ENCODE measurements at regions not wholly inside any gene's neighbourhood (a gene's known extent, or its start where the extent isn't known, plus 50 kb on each side); places are given as distances from the start of the nearest gene placed in this dataset.

DNA sequence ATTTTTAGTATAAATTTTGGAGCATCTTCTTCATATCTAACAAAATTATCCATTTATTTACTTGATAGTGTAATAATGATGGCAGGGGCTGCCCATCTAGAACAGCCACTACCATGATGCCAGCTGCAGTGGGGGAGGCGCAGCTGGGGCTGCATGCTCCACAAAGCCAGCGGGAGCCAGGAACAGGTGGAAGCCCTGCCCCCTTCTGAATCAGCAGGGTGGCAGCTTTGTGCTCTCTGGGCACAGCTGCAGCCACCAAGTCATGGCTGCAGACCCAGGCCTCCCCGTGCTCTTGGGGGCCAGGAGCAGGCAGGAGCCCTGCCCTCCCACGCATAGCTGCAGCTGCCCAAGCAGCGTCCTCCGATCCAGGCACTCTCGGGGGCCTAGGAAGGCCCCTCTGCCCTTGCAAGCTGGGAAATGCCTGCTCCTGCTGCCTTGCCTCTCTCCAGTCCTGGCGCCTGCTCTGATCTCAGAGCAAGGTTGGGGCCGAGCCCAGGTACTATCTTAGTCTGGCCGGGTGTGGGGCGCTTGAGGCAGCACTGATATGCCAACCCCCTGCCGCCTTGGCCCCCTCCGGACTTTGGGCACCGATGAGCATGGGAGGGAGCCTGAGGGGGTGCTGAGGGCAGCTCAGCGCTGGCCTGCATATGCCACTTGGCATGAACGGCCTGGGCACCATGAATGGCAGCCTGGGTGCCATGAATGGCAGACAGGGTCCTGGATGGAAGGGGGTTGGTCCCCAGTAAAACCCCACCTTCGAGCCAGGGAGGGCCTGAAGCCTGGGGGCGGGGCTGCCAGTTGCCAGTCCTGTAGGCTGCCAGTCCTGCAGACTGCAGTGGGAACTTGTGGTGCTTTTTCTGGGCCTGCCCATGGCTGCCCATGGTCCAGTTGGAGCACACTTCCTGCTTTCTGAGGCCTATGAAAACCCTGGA is 1110.8 kb upstream of the POT1 start:
- DNase-seq (ENCODE audit: low spot score, unreplicated experiment): no peak
- TF ChIP-seq CTCF (IDR thresholded peaks at IDR 0.05; ENCODE audit: unreplicated experiment): no peak
- H3K27me3 Mint-ChIP-seq: no peaks in the 10 kb centered on the region

GRCh38 chr7:126026421-126027088 is 1096.9 kb upstream of the POT1 start:
- Mint-ChIP-seq H3K9me3 (ENCODE audit: low read depth) (no peaks in the 10 kb centered on the region), H3K27ac (no peak overlapping the region), H3K4me1 (ENCODE audit: low read depth) (peaks cover 3% of the 10 kb centered on the region), H3K4me3 (ENCODE audit: low read depth) (no peak overlapping the region), H3K27me3 (no peaks in the 10 kb centered on the region), H3K36me3 (ENCODE audit: insufficient read depth) (no peaks in the 10 kb centered on the region)
- DNase-seq (ENCODE audit: low spot score, unreplicated experiment): no peak
- TF ChIP-seq CTCF (IDR thresholded peaks at IDR 0.05; ENCODE audit: unreplicated experiment): no peak

More for the DNA sequence above, 1110.8 kb upstream of the POT1 start:
- no peaks in the 10 kb centered on the region for H3K36me3 Mint-ChIP-seq (ENCODE audit: insufficient read depth)
- no peaks in the 10 kb centered on the region for H3K9me3 Mint-ChIP-seq (ENCODE audit: low read depth)
- no peak overlapping the region for H3K27ac Mint-ChIP-seq
- H3K4me1 Mint-ChIP-seq (ENCODE audit: low read depth): no peaks in the 10 kb centered on the region
- no peak overlapping the region for H3K4me3 Mint-ChIP-seq (ENCODE audit: low read depth)

- Mint-ChIP-seq H3K27ac (no peak overlapping the region), H3K4me3 (ENCODE audit: low read depth) (no peak overlapping the region), H3K9me3 (ENCODE audit: low read depth) (no peaks in the 10 kb centered on the region), H3K36me3 (ENCODE audit: insufficient read depth) (no peaks in the 10 kb centered on the region), H3K27me3 (no peaks in the 10 kb centered on the region), H3K4me1 (ENCODE audit: low read depth) (peaks cover 6% of the 10 kb centered on the region)
- DNase-seq (ENCODE audit: low spot score, unreplicated experiment): no peak
- no peak for TF ChIP-seq CTCF (IDR thresholded peaks at IDR 0.05; ENCODE audit: unreplicated experiment)
These were observed 1092.8 kb upstream of the POT1 start for GRCh38 chr7:126022452-126022851.

- no peaks in the 10 kb centered on the region for H3K36me3 Mint-ChIP-seq (ENCODE audit: insufficient read depth)
- no peak overlapping the region for H3K4me3 Mint-ChIP-seq (ENCODE audit: low read depth)
- H3K4me1 Mint-ChIP-seq (ENCODE audit: low read depth): peaks cover 3% of the 10 kb centered on the region
- peaks cover 3% of the 10 kb centered on the region for H3K9me3 Mint-ChIP-seq (ENCODE audit: low read depth)
- no peak overlapping the region for H3K27ac Mint-ChIP-seq
- no peaks in the 10 kb centered on the region for H3K27me3 Mint-ChIP-seq
- no peak for TF ChIP-seq CTCF (IDR thresholded peaks at IDR 0.05; ENCODE audit: unreplicated experiment)
- no peak for DNase-seq (ENCODE audit: low spot score, unreplicated experiment)
These were observed 1087.1 kb upstream of the POT1 start for GRCh38 chr7:126016722-126017121.

- Mint-ChIP-seq H3K9me3 (ENCODE audit: low read depth) (no peaks in the 10 kb centered on the region), H3K4me1 (ENCODE audit: low read depth) (no peaks in the 10 kb centered on the region), H3K27ac (no peak overlapping the region), H3K4me3 (ENCODE audit: low read depth) (no peak overlapping the region), H3K27me3 (no peaks in the 10 kb centered on the region), H3K36me3 (ENCODE audit: insufficient read depth) (no peaks in the 10 kb centered on the region)
- no peak for TF ChIP-seq CTCF (IDR thresholded peaks at IDR 0.05; ENCODE audit: unreplicated experiment)
- DNase-seq (ENCODE audit: low spot score, unreplicated experiment): no peak
These were observed 1075.4 kb upstream of the POT1 start for GRCh38 chr7:126005064-126005463.

All from progenitor cell of endocrine pancreas (in vitro differentiated cells).